NCI-H524 treated with DMSO at 0.1 percent for 48 hours (cell line): ENCODE measurements at regions not wholly inside any gene's neighbourhood (a gene's known extent, or its start where the extent isn't known, plus 50 kb on each side); places are given as distances from the start of the nearest gene placed in this dataset.

Experiments
- DNase-seq: peaks from one replicate; lab custom pipeline; 2025; lab: John Stamatoyannopoulos, UW

DNA sequence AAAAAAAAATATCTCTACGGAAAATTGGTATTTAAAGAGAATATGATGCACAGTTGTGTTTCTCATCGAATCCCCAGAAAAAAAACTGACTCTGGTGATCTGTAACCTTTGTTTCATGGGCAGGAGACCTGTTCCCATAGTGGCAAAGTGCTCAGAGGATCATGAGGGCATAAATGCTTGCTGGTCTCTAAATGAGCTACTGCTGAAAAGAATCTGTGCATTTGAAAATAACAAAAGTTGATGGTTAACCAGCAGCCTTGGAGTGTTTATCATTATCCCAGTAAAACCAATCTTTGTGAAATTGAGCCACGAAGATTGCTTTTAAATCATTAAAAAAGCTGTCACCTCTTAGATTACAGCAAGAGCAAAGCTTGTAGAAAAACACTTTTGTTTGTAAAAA is 775.4 kb downstream of the MTRR start:
- no peak for DNase-seq

DNA sequence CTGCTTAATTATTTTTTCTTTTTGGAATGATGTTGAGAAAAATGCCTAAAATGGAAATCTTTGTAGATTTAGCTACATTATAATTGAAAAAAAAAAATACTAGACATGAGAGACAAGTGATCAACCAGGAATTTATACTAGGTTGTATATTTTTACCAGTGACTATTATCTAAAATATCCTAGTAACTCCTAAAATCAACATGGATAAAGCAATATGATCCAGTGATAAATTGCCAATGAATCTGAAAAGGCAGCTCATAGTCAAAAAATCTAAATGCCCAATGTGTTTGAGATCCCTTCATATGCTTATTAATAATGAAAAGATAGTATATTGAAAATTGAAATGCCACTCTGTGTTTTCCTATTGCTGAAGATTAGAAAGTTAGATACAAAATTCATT is 778.2 kb downstream of the MTRR start:
- no peak for DNase-seq

DNA sequence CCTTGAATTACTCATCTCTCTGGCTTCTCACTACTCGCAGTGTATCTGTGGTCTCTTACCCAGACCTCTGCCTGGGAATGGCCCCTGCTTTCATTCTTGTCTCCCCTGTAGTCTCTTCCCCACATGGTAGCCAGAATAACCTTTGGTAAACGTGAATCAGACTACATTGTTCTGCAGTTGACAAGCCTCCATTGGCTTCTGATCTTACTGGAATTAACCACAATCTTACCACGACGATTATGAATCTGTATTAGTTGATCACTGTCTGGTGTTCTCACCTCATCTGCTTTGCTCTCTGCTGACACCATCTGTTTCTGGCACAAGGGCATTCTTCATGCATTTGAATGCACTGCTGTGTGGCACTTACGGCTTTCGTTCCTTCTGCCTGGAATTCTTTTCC is 781.2 kb downstream of the MTRR start:
- peak; percentile 75 for DNase-seq

DNA sequence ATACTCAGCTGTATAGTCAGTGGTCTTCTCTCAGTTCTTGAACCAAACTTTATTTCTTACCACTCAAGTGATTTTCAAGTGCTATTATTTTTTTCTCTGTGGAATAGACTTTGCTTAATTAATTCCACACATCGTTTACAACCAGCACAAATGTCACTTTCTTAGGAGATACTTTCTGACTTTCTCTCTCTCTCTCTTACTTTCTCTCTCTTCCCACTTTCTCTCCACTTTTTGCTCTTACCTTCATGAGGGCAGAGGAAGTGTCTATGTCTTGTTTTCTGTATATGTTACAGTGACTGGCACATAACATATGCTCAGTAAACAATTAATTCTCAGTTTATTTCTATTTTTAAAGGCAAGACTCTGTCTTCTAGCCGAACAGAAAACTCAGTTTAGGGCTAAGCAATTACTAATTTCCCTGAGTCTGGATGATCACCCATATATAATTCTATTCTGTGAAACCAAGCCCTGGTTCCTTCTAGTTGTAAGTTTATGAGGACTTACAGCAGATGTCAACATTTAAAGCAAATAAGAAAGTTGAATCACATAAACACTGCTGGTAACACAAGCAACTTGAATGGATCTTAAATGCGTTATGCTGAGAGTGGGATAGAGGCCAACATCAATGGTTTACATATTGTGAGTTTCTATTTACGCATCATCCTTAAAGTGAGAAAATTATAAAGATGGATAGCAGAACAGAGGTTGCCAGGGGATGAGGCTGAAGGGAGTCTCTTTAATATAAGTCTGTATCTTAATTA is 791.4 kb downstream of the MTRR start:
- DNase-seq, result no peak

DNA sequence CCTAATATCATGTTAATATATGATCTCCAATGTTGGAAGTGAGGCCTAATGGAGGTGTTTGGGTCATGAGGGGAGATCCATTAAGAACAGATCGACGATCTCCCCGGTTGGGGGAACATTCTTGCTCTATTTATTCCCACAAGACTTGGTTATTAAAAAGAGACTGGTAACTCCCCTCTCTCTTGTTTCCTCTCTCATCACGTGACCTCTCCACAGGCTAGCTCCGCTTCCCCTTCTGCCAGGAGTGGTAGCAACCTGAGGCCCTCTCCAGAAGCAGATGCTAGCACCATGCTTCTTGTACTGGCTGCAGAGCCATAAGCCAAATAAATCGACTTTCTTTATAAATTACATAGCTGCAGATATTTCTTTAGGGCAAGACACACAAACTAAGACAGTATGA is 794.4 kb downstream of the MTRR start:
- DNase-seq, result no peak

DNA sequence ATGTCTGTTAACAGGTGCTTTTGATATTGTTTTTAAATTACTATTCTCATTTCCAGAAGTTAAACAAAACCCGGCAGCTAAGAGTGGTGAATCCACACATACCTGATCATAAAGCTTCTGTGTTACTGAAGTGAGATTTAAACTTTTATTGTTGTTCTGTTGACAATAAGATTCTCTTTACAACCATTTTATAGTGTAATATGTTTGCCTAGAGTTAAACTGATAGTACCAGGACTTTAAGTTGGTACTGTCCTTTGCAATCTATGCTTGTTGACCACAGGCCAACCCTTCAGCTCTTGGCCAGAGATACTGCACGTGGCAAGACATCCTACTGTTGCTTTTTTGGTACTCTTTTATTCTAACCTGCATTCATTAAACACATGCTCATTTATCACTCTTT is 806.2 kb downstream of the MTRR start:
- no peak for DNase-seq

DNA sequence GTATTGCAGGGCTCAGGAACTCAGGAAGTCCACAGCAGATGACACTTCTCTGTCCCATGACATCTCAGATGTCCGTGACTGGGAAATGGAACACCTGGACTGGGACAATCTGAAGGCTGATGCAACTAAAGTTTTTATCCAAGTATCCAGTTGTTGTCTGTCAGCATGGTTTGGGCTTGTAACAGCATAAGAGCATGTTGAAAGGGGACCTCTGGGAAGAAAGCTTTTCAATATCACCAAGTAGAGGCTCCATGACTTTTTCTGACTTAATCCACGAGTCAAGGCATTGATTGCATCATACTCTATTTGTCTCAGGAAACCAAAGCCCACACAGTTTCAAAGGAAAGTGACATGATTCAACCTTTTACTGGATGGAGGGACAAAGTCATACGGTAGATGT is 807.7 kb downstream of the MTRR start:
- DNase-seq, result no peak

DNA sequence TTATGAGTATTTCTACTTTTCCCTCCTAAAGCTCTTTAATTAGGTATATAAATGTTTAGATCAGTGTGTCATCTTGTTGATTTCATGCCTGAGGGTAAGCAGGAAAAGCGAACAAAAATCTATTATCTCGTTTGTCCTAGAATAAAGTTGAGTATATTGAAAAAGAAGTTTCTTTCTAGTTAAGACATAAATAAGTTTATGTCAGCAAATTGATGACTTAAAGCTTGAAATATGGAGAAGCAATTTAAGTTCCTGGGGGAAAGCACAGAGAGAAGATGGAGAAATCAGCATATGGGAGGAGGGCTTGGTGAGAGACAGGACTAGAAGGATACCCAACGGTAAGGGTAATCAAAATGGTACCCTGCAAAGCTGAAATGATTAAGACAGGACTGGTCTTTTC is 813.4 kb downstream of the MTRR start:
- DNase-seq, result no peak

DNA sequence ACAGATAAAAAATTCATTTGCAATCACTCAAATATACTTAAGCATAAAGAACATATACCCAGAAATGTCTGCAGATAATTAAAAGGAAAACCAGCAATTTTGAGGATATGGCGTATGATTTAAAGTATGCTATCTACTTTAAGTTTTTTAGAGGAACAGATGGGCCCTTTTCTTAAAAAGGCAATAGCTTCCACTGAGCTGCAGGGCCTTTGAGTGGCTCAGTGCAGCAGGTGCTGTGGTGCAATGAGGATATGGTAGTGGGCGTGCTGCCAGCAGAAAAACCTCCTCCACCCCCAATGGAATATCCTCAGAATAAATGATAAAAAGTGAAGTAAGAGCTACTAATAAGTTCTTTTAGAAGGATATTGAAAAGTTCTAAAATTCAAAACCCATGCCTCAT is 814.5 kb downstream of the MTRR start:
- DNase-seq, result peak; percentile 89

DNA sequence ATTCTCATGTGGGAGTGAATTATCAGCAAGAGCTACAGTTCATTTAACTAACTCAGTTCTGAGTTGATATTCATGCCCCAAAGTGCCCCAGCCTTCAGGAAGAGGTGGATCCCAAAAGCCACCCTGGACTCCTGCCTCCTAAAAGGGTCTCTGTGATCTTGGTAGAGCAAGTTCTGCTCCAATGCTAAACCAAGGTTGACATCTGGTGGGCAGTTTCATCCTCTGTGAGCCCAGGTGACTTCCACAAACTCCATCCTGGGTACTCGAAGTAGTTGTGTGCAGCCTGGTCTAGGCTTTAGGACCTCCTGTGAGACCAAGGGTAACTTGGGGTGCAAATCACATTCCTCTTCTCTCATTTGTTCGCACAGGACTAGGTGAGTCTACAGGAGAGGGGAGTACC is 816.8 kb downstream of the MTRR start:
- DNase-seq, result peak; percentile 37

DNA sequence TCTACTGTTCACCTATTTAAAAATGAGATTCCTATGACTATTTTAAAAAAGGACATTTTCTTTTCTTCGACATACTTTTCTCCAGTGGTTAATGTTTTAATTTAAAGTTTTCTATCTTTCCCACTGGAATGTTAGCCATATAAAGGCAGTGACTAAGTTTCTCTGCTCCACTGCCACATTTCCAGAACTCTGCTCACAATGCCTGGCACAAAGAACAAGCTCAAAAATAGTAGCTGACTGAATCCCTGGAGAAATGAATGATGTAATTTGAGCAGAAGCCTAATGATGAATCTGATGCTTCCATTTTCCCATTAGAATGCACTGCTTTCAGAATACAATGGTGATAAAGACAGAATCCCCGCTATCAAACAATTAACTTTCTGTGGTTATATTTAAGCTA is 817.8 kb downstream of the MTRR start:
- no peak for DNase-seq

DNA sequence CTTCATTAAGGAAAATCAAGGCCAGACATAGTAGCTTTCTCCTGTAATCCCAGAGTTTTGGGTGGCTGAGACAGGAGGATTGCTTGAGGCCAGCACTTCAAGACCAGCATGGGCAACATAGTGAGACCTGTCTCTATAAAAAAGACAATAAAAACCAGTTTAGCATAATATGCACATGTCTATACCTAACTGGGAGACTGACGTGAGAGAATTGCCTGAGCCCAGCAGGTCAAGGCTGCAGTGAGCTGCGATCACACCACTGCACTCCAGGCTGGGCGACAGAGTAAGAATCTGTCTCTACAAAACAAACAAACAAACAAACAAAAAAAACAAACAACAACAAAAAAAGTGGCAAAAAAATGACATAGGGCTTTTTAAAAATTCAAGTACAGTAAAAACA is 820.8 kb downstream of the MTRR start:
- DNase-seq, result no peak

DNA sequence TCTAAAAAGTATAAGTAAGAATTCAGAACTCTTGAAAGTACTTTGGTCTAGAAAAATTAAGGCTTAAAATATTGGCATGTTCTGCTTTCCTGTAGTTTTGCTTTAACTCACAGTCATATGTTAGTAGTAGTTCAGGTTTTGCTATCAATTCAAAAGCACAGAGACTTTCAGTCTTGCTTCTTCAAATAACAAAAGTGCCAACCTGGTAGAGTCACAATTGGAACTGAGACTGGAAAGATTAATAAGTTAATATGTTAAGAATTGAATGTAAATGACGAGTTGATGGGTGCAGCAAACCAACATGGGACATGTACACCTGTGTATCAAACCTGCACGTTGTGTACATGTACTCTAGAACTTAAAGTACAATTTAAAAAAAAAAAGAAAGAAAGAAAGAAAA is 822.3 kb downstream of the MTRR start:
- no peak for DNase-seq

DNA sequence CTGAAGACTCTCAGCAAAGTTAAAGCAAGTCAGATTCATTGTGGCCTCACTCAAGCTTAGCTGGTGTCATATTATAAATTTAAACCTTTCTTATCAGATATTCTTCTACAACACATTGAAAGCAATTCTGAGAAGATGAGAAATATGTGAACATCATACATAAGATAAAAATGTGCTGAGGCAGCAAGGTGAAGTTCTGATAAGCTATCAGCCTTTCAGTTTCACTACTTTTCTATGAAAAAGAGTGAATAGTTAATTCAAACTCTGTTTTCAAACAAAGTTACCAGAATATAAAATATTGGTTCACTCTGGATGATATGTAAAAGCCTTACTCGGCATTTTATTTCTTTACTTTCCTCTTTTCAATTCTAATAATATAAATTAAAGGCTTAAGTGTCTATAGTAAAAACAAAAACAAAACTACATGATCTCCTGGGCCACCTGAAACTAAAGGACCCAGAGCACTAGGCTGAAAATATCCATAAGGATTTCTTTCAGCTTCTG is 824.4 kb downstream of the MTRR start:
- no peak for DNase-seq

DNA sequence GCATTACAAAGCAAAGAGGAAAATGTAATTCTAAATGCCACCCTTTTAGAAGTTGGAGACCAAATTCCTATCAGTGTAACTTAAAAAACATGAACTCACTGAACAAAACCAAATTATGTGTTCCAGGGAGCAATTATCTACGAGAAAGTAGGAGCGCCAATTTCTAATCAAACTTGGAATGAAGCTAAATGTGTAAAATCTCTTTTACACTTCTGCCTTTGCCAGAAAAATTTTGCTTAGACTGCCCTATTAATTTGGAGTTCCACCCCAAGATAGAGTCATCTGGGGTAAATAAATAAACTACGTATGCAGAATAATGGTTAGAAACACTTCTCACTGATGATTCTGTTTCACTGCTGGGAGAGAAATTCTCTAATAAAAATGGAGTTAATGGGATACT is 825.6 kb downstream of the MTRR start:
- DNase-seq, result no peak

DNA sequence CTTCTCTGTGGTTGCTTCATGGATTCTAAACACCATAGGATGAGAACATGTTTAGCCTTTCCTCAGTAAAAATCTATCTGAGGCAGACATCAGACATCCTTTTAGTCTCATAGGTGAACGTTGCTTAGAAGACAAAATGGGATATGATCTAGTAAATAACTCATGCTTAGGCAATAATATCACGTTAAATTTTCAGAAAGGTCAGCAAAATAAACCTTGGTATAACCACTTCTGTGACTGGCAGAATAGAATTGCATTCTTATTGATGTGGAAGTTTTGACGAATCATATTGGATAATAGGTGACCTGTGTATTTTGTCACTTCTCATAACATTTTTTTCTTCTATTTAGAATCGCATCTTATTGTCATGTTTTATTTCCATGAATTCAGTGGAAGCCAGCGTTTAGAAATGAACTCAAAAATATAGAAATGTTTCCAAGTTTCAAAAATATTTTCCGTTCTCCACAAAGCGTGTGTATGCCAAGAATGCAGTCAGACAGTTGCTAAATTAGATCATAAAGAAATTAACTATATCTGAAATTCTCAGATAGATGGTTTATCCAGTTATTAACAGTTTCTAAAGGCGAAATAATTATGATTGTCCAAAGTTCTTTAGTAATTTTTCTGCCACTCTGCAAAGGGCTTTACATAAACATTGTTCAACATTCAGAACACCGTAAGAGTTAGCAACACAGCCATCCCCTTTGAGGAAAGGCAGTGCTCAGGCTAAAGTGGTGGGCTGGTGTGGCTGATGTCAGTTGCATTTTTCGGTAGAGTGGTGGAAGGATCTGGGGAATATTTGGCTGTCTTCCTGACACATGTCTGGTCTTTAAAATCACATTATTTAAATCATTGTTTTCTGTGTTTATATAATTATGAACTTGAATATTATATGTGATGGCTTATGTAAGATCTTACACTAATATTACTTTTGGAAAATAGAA is 827.2 kb downstream of the MTRR start:
- DNase-seq, result no peak

DNA sequence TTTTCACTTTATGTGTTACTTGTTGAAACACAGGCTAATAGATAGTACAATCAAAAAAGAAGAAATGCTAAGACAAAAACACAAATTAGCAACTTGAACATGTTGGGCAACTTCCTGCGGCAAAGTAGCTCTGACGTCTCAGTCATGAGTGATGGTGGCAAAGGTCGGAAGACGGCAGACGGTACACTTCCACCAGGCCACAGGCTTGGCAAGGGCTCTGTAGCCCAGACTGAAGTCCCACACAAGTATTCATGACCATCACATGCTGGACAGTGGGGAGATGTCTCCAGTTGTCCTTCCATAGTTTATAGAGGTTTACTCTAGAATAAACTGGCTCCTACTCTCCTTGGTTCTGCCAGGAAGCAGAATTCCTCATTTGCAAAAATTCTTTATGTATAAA is 831.3 kb downstream of the MTRR start:
- no peak for DNase-seq

DNA sequence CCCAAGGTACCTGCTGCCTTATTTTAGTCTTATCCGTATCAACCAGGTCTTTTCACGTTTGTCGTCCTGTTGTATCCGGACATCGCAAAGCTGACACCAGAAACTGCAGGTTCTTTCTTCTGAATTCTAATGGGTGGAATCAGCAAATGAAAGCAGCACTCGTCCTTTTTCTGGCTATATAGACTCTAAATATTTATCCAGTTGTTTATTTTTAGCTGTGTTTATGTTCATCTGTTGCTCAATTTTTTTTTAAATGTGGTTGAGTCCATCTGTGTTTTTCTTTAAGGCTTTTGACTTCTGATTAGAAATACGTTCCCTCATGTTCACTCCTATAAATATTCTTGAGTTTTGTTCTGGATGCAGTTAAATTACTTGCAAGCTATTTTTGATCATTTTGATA is 831.7 kb downstream of the MTRR start:
- no peak for DNase-seq

DNA sequence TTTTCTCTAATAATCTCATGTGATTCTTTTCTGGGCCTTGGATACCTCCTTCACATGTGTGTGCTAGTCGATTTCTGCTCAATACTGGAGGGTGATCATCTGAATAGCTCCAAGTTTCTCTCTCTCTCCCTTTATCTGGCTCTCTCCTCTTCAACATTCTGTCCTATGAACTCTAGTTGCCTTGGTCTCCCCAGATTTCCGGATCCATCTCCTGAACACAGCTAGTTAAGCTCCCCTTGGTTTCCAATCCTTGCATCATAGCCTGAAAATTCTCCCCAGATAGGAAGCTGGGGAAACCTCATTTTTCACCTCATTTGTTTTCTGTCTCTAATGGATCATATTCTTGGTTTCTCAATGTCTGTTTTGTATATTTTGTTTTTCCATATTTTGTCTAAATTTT is 832.3 kb downstream of the MTRR start:
- DNase-seq, result no peak

DNA sequence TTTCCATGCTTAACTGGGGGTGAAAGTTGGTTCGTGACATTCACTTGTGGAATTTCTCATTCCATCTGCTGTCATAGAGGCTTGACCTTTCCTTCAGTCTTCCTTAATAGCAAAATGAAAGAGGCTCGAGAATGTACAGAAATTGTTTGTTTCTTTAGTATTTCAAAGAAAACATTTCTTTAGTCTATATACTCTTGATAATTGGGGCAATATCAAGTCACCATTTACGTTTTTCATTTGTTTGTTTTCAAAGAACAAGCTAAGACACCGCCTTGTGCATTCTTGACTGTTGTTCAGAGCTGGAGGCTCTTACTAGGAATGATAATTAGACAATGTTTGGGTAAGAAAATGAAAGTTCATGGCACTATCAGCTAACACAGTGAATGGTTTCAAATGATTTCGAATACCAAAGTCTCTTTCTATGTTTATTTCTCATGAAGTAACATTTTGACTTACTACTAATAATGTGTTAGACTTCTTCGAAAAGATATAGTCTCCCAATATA is 835.4 kb downstream of the SEMA5A start:
- DNase-seq, result no peak

DNA sequence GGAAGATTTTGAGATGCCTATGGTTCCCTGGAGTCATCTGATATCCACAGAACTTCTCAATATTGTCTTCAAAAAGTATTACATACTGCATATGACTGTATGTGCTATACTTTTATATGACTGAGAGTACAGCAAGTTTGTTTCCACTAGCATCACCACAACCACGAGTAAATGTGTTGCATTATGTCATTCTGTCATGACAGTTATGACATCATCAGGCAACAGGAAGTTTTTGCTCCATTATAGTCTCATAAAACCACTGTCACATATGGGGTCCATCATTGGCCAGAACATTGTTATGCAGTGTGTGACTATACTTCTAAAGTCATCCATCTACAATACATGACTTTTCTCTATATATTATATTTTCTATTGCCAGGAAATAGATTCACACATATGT is 831.7 kb downstream of the SEMA5A start:
- no peak for DNase-seq

DNA sequence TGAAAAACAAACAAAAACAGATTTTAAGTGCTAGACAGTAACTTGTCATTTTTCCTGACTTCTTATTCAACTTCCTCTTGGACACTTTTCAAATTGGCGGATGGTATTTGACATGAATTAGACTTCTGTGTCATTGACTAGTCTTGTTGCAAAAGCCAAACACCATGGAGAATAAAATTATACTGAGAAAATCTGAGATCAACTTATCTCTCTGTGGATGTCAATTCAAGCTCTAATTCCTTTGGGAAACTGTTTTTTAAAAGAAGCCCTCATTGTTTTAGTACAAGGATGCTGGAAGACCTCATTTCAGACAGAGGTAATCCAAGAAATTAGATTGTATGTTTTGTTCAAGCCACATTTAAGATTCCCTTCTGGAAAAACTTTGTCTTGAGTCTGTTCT is 831.0 kb downstream of the SEMA5A start:
- no peak for DNase-seq

DNA sequence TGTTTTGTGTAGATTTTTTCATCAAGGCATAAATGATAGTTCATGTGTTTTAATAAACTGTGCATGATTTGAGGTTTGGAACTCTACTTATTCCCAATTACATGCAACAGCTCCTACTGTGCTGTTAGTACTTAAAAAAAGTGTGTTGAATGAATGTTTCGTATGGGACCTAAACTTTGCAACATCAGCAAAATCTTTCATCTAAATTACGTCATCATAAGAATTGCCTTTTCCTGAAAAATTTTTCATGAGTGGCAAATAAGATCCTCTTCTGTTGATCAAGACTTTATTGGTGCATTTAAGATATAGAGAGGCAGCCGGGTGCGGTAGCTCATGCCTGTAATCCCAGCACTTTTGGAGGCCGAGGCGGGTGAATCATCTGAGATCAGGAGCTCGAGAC is 826.1 kb downstream of the SEMA5A start:
- DNase-seq, result no peak
